ENCODE measurements at regions not wholly inside any gene's neighbourhood (a gene's known extent, or its start where the extent isn't known, plus 50 kb on each side); places are given as distances from the start of the nearest gene placed in this dataset.
"Not testable (repeated sequence)": the region's sequence is repeated elsewhere in the genome, so short reads cannot be mapped to it uniquely, and the experiment has no call there.

DNA sequence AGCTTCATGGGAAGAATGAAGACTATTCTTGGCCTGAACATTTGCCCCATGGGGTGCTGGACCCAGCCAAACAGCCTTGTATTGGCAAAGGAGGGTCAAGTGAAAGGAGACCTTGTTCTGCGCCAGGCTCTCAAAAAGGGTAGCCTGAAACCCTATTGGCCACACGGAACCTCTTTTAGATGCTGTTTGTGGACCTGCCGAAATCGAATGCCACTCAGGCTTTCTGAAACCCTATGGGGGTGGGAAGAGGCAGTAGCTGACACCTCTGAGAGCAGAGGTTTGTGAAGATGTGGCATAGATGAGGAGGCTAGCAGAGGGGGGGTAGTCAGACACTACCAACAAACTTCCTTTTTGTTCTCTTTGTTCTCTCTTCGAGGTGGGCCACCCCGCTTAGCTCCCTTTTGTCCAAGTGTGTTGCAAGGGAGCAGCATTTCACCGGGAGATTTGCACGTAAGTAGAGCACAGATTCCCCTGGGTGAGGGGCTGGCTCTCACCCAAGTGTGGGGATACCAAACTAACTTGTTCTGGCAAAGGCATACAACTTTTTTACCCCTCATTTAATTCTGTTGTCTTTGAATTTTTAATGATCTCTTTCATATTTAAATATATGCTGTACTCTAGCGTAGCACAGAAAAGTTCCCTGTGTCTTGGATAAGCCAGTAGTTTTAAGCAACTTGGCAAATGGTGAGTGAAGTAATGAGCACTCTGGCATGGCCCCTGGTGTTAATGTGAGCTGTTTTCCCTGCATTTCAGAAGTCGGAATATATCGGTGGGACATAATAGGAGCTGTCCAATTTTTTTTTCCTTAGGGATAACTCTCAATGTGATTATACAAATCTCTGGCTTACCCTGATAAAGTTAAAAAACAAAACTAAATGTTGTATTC lies 107.7 kb downstream of the SEPTIN7 start:
- H3K4me3 ChIP-seq (ENCODE audit: low read length): no peak overlapping the region

DNA sequence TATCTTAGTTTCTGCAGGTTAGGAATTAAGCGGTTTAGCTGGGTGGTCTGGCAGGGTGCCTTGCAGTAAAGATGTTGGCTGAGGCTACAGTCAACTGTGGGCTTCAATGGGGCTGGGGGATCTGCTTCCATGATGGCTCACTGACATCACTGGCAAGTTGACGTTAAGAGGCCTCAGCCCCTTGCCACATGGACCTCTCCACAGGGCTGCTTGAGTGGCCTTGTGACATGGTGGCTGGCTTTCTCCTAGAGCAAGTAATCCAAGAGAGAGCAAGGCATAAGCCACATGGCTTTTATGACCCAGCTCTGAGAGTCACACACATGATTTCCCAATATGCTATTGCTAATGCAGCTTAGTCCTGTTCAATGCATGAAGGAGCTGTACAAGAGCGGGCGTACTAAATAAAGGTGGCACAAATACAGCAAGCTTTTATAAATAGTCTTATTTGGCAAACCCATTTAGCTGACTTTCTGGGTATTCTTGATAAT lies 109.1 kb downstream of the SEPTIN7 start:
- no peak for DNase-seq (ENCODE audit: low read depth, low spot score)
- H3K4me3 ChIP-seq (ENCODE audit: low read length): no peak overlapping the region

More for the DNA sequence above, 107.7 kb downstream of the SEPTIN7 start:
- DNase-seq (ENCODE audit: low read depth, low spot score): no peak

- DNase-seq (ENCODE audit: low read depth, low spot score); H3K4me3 ChIP-seq (ENCODE audit: low read length): not testable (repeated sequence)
These were observed 109.8 kb downstream of the SEPTIN7 start for GRCh38 chr7:35910621-35911020.

- not testable (repeated sequence) for H3K4me3 ChIP-seq (ENCODE audit: low read length); DNase-seq (ENCODE audit: low read depth, low spot score)
These were observed 112.5 kb downstream of the SEPTIN7 start for GRCh38 chr7:35913350-35913749.

GRCh38 chr7:35914214-35914613 lies 113.4 kb downstream of the SEPTIN7 start:
- not testable (repeated sequence) for DNase-seq (ENCODE audit: low read depth, low spot score); H3K4me3 ChIP-seq (ENCODE audit: low read length)

- H3K4me3 ChIP-seq (ENCODE audit: low read length); DNase-seq (ENCODE audit: low read depth, low spot score): not testable (repeated sequence)
These were observed 114.5 kb downstream of the SEPTIN7 start for GRCh38 chr7:35915247-35915955.

GRCh38 chr7:35918217-35918616 lies 117.4 kb downstream of the SEPTIN7 start:
- H3K4me3 ChIP-seq (ENCODE audit: low read length); DNase-seq (ENCODE audit: low read depth, low spot score): not testable (repeated sequence)

- DNase-seq (ENCODE audit: low read depth, low spot score); H3K4me3 ChIP-seq (ENCODE audit: low read length): not testable (repeated sequence)
These were observed 118.8 kb downstream of the SEPTIN7 start for GRCh38 chr7:35919607-35920006.

- not testable (repeated sequence) for DNase-seq (ENCODE audit: low read depth, low spot score); H3K4me3 ChIP-seq (ENCODE audit: low read length)
These were observed 120.5 kb downstream of the SEPTIN7 start for GRCh38 chr7:35921338-35921737.

- DNase-seq (ENCODE audit: low read depth, low spot score); H3K4me3 ChIP-seq (ENCODE audit: low read length): not testable (repeated sequence)
These were observed 123.8 kb downstream of the SEPTIN7 start for GRCh38 chr7:35924668-35925067.

DNA sequence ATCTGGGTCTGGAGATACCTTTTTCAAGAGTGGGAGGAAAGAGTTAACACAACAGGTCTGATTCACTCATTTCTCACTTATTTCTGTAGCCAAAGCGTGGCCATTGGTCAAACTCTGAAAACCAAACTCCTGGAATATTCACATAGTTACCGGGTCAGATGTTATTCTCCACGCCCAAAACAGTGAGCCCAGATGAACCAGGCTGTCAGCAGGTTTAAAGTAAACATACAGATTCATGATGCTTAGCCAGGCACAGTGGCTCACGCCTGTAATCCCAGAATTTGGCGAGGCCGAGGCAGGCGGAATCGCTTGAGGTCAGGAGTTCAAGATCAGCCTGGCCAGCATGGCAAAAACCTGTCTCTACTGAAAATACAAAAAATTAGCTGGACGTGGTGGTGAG lies 126.1 kb downstream of the SEPTIN7 start:
- H3K4me3 ChIP-seq (ENCODE audit: low read length); DNase-seq (ENCODE audit: low read depth, low spot score): not testable (repeated sequence)

GRCh38 chr7:35931134-35931533 lies 130.3 kb downstream of the SEPTIN7 start:
- DNase-seq (ENCODE audit: low read depth, low spot score); H3K4me3 ChIP-seq (ENCODE audit: low read length): not testable (repeated sequence)

GRCh38 chr7:35931551-35931950 lies 130.7 kb downstream of the SEPTIN7 start:
- not testable (repeated sequence) for DNase-seq (ENCODE audit: low read depth, low spot score); H3K4me3 ChIP-seq (ENCODE audit: low read length)

GRCh38 chr7:35940695-35941094 lies 139.8 kb downstream of the SEPTIN7 start:
- not testable (repeated sequence) for DNase-seq (ENCODE audit: low read depth, low spot score); H3K4me3 ChIP-seq (ENCODE audit: low read length)

- not testable (repeated sequence) for H3K4me3 ChIP-seq (ENCODE audit: low read length); DNase-seq (ENCODE audit: low read depth, low spot score)
These were observed 144.8 kb downstream of the SEPTIN7 start for GRCh38 chr7:35945621-35946020.

DNA sequence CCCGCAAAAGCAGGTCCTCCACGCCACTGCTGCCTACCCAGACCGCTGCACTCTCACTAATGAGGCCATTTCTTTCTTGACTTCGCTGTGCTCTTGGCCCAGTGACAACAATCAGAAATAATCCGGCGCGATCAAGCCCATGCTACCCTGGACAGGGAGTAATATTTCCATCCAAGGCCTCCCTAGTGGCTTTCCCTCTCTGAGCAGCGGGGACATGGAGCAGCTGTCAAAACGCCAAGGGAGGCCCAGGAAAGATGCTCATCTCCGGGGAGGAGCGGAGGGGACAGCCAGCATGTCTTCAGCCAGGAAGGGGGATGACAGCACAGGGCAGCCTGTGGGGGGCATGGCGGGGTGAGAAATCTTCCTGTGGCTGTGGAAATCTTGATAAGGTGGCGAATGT lies 154.9 kb downstream of the SEPTIN7 start:
- not testable (repeated sequence) for DNase-seq (ENCODE audit: low read depth, low spot score); H3K4me3 ChIP-seq (ENCODE audit: low read length)

DNA sequence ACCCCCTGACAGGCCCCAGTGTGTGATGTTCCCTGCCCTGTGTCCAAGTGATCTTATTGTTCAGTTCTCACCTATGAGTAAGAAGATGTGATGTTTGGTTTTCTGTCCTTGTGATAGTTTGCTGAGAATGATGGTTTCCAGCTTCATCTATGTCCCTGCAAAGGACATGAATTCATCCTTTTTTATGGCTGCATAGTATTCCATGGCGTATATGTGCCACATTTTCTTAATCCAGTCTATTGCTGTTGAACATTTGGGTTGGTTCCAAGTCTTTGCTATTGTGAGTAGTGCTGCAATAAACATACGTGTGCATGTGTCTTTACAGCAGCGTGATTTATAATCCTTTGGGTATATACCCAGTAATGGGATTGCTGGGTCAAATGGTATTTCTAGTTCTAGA lies 156.1 kb downstream of the SEPTIN7 start:
- not testable (repeated sequence) for DNase-seq (ENCODE audit: low read depth, low spot score); H3K4me3 ChIP-seq (ENCODE audit: low read length)

- not testable (repeated sequence) for DNase-seq (ENCODE audit: low read depth, low spot score); H3K4me3 ChIP-seq (ENCODE audit: low read length)
These were observed 160.4 kb downstream of the SEPTIN7 start for GRCh38 chr7:35961260-35961659.

DNA sequence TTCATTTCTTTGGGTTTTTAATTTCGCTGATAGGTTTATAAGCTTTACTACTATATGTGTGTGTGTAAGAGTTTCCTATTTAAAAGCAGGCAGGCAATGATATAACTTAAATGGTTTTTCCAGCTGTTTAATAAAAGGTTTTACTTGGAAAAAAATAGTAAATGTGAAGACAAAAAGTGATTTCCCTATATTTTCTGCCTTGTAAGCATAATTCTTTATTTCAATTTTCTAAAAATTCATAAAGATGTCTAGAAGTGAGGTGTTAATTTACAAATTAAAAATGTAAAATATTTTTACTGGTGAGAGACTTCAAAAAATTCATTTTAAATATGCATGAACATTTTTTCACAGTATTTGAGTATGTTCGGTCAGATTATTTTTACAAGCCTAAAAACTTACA lies 161.8 kb downstream of the SEPTIN7 start:
- DNase-seq (ENCODE audit: low read depth, low spot score); H3K4me3 ChIP-seq (ENCODE audit: low read length): not testable (repeated sequence)
